Prostate gland (tissue), 2 donors: ENCODE measurements at regions not wholly inside any gene's neighbourhood (a gene's known extent, or its start where the extent isn't known, plus 50 kb on each side); places are given as distances from the start of the nearest gene placed in this dataset.

Experiments
- POLR2A ChIP-seq: fragments of 450-650 bp; IDR thresholded peaks from one replicate; pipeline ENCODE4 v1.6.1; 2016; ENCODE audit warnings: antibody characterized with exemption, mild to moderate bottlenecking
- POLR2AphosphoS5 ChIP-seq: sonication (generic); formaldehyde crosslinking; IDR thresholded peaks from one replicate; pipeline ENCODE4 v1.6.1; 2017; ENCODE audit warnings: antibody characterized with exemption
- TF ChIP-seq, protein P1 (sequence below), 4 experiments: fragments of 200-600 bp in 2 of 4; fragments of 450-650 bp in 2 of 4; sonication (generic) in 2 of 4; IDR thresholded peaks; 1 replicate in 3 of 4; 2 replicates in 1 of 4; pipeline ENCODE4 v1.5.1; 2016 to 2019; ENCODE audit warnings: antibody characterized with exemption in 4 of 4, mild to moderate bottlenecking in 2 of 4, moderate library complexity in 2 of 4

GRCh38 chr18:76177160-76177559 is 317.9 kb downstream of the ZNF516 start:
- no peak for TF ChIP-seq POLR2AphosphoS5
- TF ChIP-seq POLR2A, result no peak
- TF ChIP-seq, protein P1, sequence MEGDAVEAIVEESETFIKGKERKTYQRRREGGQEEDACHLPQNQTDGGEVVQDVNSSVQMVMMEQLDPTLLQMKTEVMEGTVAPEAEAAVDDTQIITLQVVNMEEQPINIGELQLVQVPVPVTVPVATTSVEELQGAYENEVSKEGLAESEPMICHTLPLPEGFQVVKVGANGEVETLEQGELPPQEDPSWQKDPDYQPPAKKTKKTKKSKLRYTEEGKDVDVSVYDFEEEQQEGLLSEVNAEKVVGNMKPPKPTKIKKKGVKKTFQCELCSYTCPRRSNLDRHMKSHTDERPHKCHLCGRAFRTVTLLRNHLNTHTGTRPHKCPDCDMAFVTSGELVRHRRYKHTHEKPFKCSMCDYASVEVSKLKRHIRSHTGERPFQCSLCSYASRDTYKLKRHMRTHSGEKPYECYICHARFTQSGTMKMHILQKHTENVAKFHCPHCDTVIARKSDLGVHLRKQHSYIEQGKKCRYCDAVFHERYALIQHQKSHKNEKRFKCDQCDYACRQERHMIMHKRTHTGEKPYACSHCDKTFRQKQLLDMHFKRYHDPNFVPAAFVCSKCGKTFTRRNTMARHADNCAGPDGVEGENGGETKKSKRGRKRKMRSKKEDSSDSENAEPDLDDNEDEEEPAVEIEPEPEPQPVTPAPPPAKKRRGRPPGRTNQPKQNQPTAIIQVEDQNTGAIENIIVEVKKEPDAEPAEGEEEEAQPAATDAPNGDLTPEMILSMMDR (IDR thresholded peaks at IDR 0.05), result no peak
